Esophagus muscularis mucosa (tissue), 4 donors: ENCODE measurements at regions not wholly inside any gene's neighbourhood (a gene's known extent, or its start where the extent isn't known, plus 50 kb on each side); places are given as distances from the start of the nearest gene placed in this dataset.
"Not testable (repeated sequence)": the region's sequence is repeated elsewhere in the genome, so short reads cannot be mapped to it uniquely, and the experiment has no call there.

Experiments used
- DNase-seq: peaks from one replicate; pipeline ENCODE4 v3.0.0-alpha.2; 2017; ENCODE audit errors: extremely low spot score
- H3K27ac ChIP-seq, 4 donors: fragments of 200-600 bp; sonication (generic); replicated peaks in 1 of 4; 1 replicate in 3 of 4; 2 replicates in 1 of 4; pipeline ENCODE4 v1.5.1; 2016 to 2019; ENCODE audit warnings: mild to moderate bottlenecking in 1 of 4
- H3K27me3 ChIP-seq, 4 donors: fragments of 200-600 bp; sonication (generic); one replicate each; pipeline versions ENCODE4 v1.5.1 to v1.6.0; 2016 to 2019
- H3K36me3 ChIP-seq, 4 donors: fragments of 200-600 bp; sonication (generic); one replicate each; pipeline ENCODE4 v1.5.1; 2016 to 2019
- H3K4me1 ChIP-seq, 4 donors: fragments of 200-600 bp; sonication (generic); one replicate each; pipeline ENCODE4 v1.5.1; 2016 to 2019
- H3K4me3 ChIP-seq, 4 donors: fragments of 200-600 bp; sonication (generic); 1 replicate in 2 of 4; 2 replicates in 2 of 4; pipeline ENCODE4 v1.5.1; 2016 to 2019; ENCODE audit warnings: mild to moderate bottlenecking in 4 of 4, moderate library complexity in 1 of 4
- H3K9me3 ChIP-seq, 4 donors: fragments of 200-600 bp; sonication (generic); 1 replicate in 3 of 4; 2 replicates in 1 of 4; pipeline ENCODE4 v1.5.1; 2016 to 2019
- EP300 ChIP-seq: sonication (generic); formaldehyde crosslinking; IDR thresholded peaks from one replicate; pipeline ENCODE4 v1.6.1; 2017; ENCODE audit warnings: antibody characterized with exemption
- POLR2A ChIP-seq: fragments of 450-650 bp; IDR thresholded peaks from one replicate; pipeline ENCODE4 v1.6.1; 2017; ENCODE audit warnings: antibody characterized with exemption, moderate library complexity, mild to moderate bottlenecking, low read depth
- POLR2AphosphoS5 ChIP-seq, 2 donors: sonication (generic); formaldehyde crosslinking; IDR thresholded peaks; one replicate each; pipeline ENCODE4 v1.6.1; 2017; ENCODE audit warnings: antibody characterized with exemption in 2 of 2
- WGBS: methylation state at CpG from one replicate; pipeline ENCODE4 v1.1.5; 2018; 5-methylcytosine and 5-hydroxymethylcytosine counted together
- intact Hi-C: fragments of 100-400 bp; cut with DNase I; formaldehyde crosslinking; loops from one replicate; pipeline ENCODE4 v1.15.1; 2023
- TF ChIP-seq, protein P1 (sequence below), 3 experiments: fragments of 200-600 bp in 2 of 3; fragments of 450-650 bp in 1 of 3; sonication (generic) in 2 of 3; IDR thresholded peaks; one replicate each; pipeline ENCODE4 v1.5.1; 2017 to 2019; ENCODE audit warnings: antibody characterized with exemption in 3 of 3, mild to moderate bottlenecking in 2 of 3, moderate library complexity in 1 of 3

GRCh38 chr5:91244380-91245073 lies 138.6 kb downstream of the ARRDC3 start:
- peaks cover 0 to 9% (median 0%) of the 10 kb centered on the region in 4 donors for H3K9me3 ChIP-seq
- peaks cover 0 to 3% (median 0%) of the 10 kb centered on the region in 4 donors for H3K4me1 ChIP-seq
- no peaks in the 10 kb centered on the region for H3K27me3 ChIP-seq
- no peak overlapping the region for H3K4me3 ChIP-seq
- DNase-seq, result no peak
- TF ChIP-seq, protein P1, sequence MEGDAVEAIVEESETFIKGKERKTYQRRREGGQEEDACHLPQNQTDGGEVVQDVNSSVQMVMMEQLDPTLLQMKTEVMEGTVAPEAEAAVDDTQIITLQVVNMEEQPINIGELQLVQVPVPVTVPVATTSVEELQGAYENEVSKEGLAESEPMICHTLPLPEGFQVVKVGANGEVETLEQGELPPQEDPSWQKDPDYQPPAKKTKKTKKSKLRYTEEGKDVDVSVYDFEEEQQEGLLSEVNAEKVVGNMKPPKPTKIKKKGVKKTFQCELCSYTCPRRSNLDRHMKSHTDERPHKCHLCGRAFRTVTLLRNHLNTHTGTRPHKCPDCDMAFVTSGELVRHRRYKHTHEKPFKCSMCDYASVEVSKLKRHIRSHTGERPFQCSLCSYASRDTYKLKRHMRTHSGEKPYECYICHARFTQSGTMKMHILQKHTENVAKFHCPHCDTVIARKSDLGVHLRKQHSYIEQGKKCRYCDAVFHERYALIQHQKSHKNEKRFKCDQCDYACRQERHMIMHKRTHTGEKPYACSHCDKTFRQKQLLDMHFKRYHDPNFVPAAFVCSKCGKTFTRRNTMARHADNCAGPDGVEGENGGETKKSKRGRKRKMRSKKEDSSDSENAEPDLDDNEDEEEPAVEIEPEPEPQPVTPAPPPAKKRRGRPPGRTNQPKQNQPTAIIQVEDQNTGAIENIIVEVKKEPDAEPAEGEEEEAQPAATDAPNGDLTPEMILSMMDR (IDR thresholded peaks at IDR 0.05), result no peak
- TF ChIP-seq POLR2A (no peak), POLR2AphosphoS5 (IDR thresholded peaks at IDR 0.05) (no peak), EP300 (no peak)
- H3K36me3 ChIP-seq, result no peaks in the 10 kb centered on the region
- no peak overlapping the region for H3K27ac ChIP-seq
- 93% methylated on average over 6 of the region's 6 CpGs for WGBS
- intact Hi-C loops, result no loop called here

GRCh38 chr5:91243852-91244251 lies 139.3 kb downstream of the ARRDC3 start:
- WGBS, result 93% methylated on average over 1 of the region's 1 CpG

DNA sequence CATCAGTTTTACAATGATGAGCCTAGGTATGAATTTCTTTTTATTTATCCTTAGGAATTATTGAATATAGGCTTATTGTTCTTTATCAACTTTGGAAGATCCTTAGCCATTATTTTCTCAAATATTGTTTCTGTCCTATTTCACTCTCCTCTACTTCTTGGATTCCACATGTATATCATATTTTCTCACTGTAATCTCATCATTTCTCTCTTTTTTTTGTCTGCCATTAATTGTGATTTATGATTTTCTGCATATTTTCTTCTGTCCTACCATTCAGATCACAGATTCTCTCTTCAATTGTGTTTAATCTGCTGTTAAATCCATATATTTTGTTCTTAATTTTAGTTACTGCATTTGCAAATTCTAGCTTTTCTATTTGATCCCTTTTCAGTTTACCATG lies 139.8 kb downstream of the ARRDC3 start:
- DNase-seq, result no peak
- Histone ChIP-seq H3K4me1 (peaks cover 0 to 4% (median 2%) of the 10 kb centered on the region in 4 donors), H3K36me3 (no peaks in the 10 kb centered on the region), H3K27ac (no peak overlapping the region), H3K27me3 (no peaks in the 10 kb centered on the region), H3K4me3 (no peak overlapping the region), H3K9me3 (peaks cover 0 to 9% (median 0%) of the 10 kb centered on the region in 4 donors)
- intact Hi-C loops, result no loop called here
- TF ChIP-seq POLR2AphosphoS5 (IDR thresholded peaks at IDR 0.05) (no peak), EP300 (no peak), POLR2A (no peak)
- TF ChIP-seq, protein P1 (IDR thresholded peaks at IDR 0.05), result no peak

More at GRCh38 chr5:91243852-91244251, 139.3 kb downstream of the ARRDC3 start:
- peaks cover 0 to 3% (median 0%) of the 10 kb centered on the region in 4 donors for H3K4me1 ChIP-seq
- TF ChIP-seq EP300 (no peak), POLR2A (no peak), POLR2AphosphoS5 (IDR thresholded peaks at IDR 0.05) (no peak)
- TF ChIP-seq, protein P1 (IDR thresholded peaks at IDR 0.05), result no peak
- no peak for DNase-seq
- H3K9me3 ChIP-seq, result peaks cover 0 to 9% (median 0%) of the 10 kb centered on the region in 4 donors
- no peaks in the 10 kb centered on the region for H3K36me3 ChIP-seq
- H3K27ac ChIP-seq, result no peak overlapping the region
- no peak overlapping the region for H3K4me3 ChIP-seq
- intact Hi-C loops, result no loop called here
- H3K27me3 ChIP-seq, result no peaks in the 10 kb centered on the region

DNA sequence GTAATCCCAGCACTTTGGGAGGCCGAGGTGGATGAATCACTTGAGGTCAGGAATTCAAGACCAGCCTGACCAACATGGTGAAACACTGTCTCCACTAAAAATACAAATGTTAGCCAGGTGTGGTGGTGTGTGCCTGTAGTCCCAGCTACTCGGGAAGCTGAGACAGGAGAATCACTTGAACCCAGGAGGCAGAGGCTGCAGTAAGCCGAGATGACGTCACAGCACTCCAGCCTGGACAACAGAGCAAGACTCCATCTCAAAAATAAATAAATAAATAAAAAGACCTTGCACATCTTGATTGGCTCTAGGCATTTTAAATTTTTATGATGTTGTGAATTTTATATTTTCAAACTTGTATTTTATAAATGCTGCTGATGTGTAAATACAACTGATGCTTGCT lies 141.7 kb downstream of the ARRDC3 start:
- H3K9me3 ChIP-seq, H3K27me3 ChIP-seq, H3K27ac ChIP-seq, H3K4me1 ChIP-seq, H3K4me3 ChIP-seq, DNase-seq, H3K36me3 ChIP-seq, intact Hi-C loops: not testable (repeated sequence)
- 91% methylated on average over 4 of the region's 4 CpGs for WGBS

- Histone ChIP-seq H3K4me1 (peaks cover 0 to 9% (median 2%) of the 10 kb centered on the region in 4 donors), H3K36me3 (no peaks in the 10 kb centered on the region), H3K27me3 (no peaks in the 10 kb centered on the region), H3K27ac (no peak overlapping the region), H3K4me3 (no peak overlapping the region), H3K9me3 (peaks cover 0 to 9% (median 0%) of the 10 kb centered on the region in 4 donors)
- intact Hi-C loops, result no loop called here
- 97% methylated on average over 4 of the region's 4 CpGs for WGBS
- no peak for DNase-seq
- TF ChIP-seq POLR2A, result no peak
- TF ChIP-seq POLR2AphosphoS5 (IDR thresholded peaks at IDR 0.05), result no peak
- no peak for TF ChIP-seq EP300
- TF ChIP-seq, protein P1 (IDR thresholded peaks at IDR 0.05), result no peak
Observed at GRCh38 chr5:91240175-91240574, 142.9 kb downstream of the ARRDC3 start.
